Prostate gland (tissue), 2 donors: ENCODE measurements at regions not wholly inside any gene's neighbourhood (a gene's known extent, or its start where the extent isn't known, plus 50 kb on each side); places are given as distances from the start of the nearest gene placed in this dataset.

ENCODE experiments used
- CTCF ChIP-seq, 4 experiments: fragments of 200-600 bp in 2 of 4; fragments of 450-650 bp in 2 of 4; sonication (generic) in 2 of 4; IDR thresholded peaks; 1 replicate in 3 of 4; 2 replicates in 1 of 4; pipeline ENCODE4 v1.5.1; 2016 to 2019; ENCODE audit warnings: antibody characterized with exemption in 4 of 4, mild to moderate bottlenecking in 2 of 4, moderate library complexity in 2 of 4
- POLR2A ChIP-seq: fragments of 450-650 bp; IDR thresholded peaks from one replicate; pipeline ENCODE4 v1.6.1; 2016; ENCODE audit warnings: antibody characterized with exemption, mild to moderate bottlenecking
- POLR2AphosphoS5 ChIP-seq: sonication (generic); formaldehyde crosslinking; IDR thresholded peaks from one replicate; pipeline ENCODE4 v1.6.1; 2017; ENCODE audit warnings: antibody characterized with exemption

- TF ChIP-seq CTCF (IDR thresholded peaks at IDR 0.05) (no peak), POLR2A (no peak), POLR2AphosphoS5 (no peak)
These were observed 152.3 kb upstream of the SPAG17 start for GRCh38 chr1:118337346-118337745.
